ENCODE measurements at regions not wholly inside any gene's neighbourhood (a gene's known extent, or its start where the extent isn't known, plus 50 kb on each side); places are given as distances from the start of the nearest gene placed in this dataset.
"Not testable (repeated sequence)": the region's sequence is repeated elsewhere in the genome, so short reads cannot be mapped to it uniquely, and the experiment has no call there.

GRCh38 chr20:29763821-29764511 lies 1493.5 kb upstream of the DEFB115 start:
- DNase-seq: no peak

GRCh38 chr20:29764922-29765610 lies 1492.4 kb upstream of the DEFB115 start:
- not testable (repeated sequence) for DNase-seq

GRCh38 chr20:29778033-29778432 lies 1479.4 kb upstream of the DEFB115 start:
- not testable (repeated sequence) for DNase-seq

GRCh38 chr20:29781217-29781616 lies 1476.2 kb upstream of the DEFB115 start:
- DNase-seq: not testable (repeated sequence)

- not testable (repeated sequence) for DNase-seq
Measured at GRCh38 chr20:29781891-29782290, 1475.6 kb upstream of the DEFB115 start.

GRCh38 chr20:29787456-29787855 lies 1470.0 kb upstream of the DEFB115 start:
- DNase-seq: not testable (repeated sequence)

GRCh38 chr20:29790510-29790909 lies 1467.0 kb upstream of the DEFB115 start:
- no peak for DNase-seq

GRCh38 chr20:29831508-29831907 lies 1426.0 kb upstream of the DEFB115 start:
- not testable (repeated sequence) for DNase-seq

- DNase-seq: not testable (repeated sequence)
Measured at GRCh38 chr20:29868014-29868413, 1389.5 kb upstream of the DEFB115 start.

GRCh38 chr20:29868688-29869087 lies 1388.8 kb upstream of the DEFB115 start:
- not testable (repeated sequence) for DNase-seq

- DNase-seq: not testable (repeated sequence)
Measured at GRCh38 chr20:29871816-29872215, 1385.6 kb upstream of the DEFB115 start.

- peak; percentile 16 for DNase-seq
Measured at GRCh38 chr20:29873946-29874345, 1383.5 kb upstream of the DEFB115 start.

GRCh38 chr20:29874476-29875202 lies 1382.8 kb upstream of the DEFB115 start:
- DNase-seq: no peak

GRCh38 chr20:29875321-29876083 lies 1382.0 kb upstream of the DEFB115 start:
- not testable (repeated sequence) for DNase-seq

GRCh38 chr20:29876084-29876910 lies 1381.2 kb upstream of the DEFB115 start:
- DNase-seq: not testable (repeated sequence)

- no peak for DNase-seq
Measured at GRCh38 chr20:29876911-29877285, 1380.6 kb upstream of the DEFB115 start.

- not testable (repeated sequence) for DNase-seq
Measured at GRCh38 chr20:29877411-29878280, 1379.8 kb upstream of the DEFB115 start.

- DNase-seq: no peak
Measured at GRCh38 chr20:29878281-29878741, 1379.2 kb upstream of the DEFB115 start.

GRCh38 chr20:29878777-29879442 lies 1378.6 kb upstream of the DEFB115 start:
- peak; percentile 40 for DNase-seq

- DNase-seq: not testable (repeated sequence)
Measured at GRCh38 chr20:29881107-29881506, 1376.4 kb upstream of the DEFB115 start.
